CD14-positive monocyte (primary cell): ENCODE measurements at regions not wholly inside any gene's neighbourhood (a gene's known extent, or its start where the extent isn't known, plus 50 kb on each side); places are given as distances from the start of the nearest gene placed in this dataset.
A peak's percentile ranks its signal among the peaks of the same experiment; 100 is the strongest.

Source experiments
- DNase-seq, 3 donors: peaks; one replicate each; pipeline ENCODE4 v3.0.0-alpha.2; 2011 to 2022
- H2AFZ ChIP-seq: 2 replicates; pipeline ENCODE4 v1.6.0; 2012; ENCODE audit warnings: mild to moderate bottlenecking, low read depth, low read length, inconsistent platforms; ENCODE audit not compliant: insufficient read depth, poor library complexity, severe bottlenecking
- H3K27ac ChIP-seq, 2 donors: 1 replicate in 1 of 2; 2 replicates in 1 of 2; pipeline ENCODE4 v1.5.1; 2012 to 2013; ENCODE audit warnings: low read length in 2 of 2, control low read depth in 1 of 2, inconsistent platforms in 1 of 2, low read depth in 1 of 2, mild to moderate bottlenecking in 1 of 2
- H3K27me3 ChIP-seq, 2 donors: one replicate each; pipeline versions ENCODE4 v1.6.0 to v1.6.1; 2011 to 2013; ENCODE audit warnings: low read length in 2 of 2; ENCODE audit not compliant: control insufficient read depth in 2 of 2, insufficient read depth in 2 of 2
- H3K36me3 ChIP-seq, 2 donors: replicated peaks in 1 of 2; 1 replicate in 1 of 2; 2 replicates in 1 of 2; pipeline versions ENCODE4 v1.5.1 to v1.6.1; 2012 to 2013; ENCODE audit warnings: low read length in 2 of 2, control low read depth in 1 of 2, inconsistent platforms in 1 of 2, mild to moderate bottlenecking in 1 of 2; ENCODE audit not compliant: insufficient read depth in 2 of 2, control insufficient read depth in 1 of 2
- H3K4me1 ChIP-seq, 2 donors: 1 replicate in 1 of 2; 2 replicates in 1 of 2; pipeline versions ENCODE4 v1.5.1 to v1.6.1; 2012 to 2013; ENCODE audit warnings: low read length in 2 of 2, control low read depth in 1 of 2, inconsistent platforms in 1 of 2, mild to moderate bottlenecking in 1 of 2, moderate library complexity in 1 of 2; ENCODE audit not compliant: insufficient read depth in 2 of 2, control insufficient read depth in 1 of 2
- H3K4me2 ChIP-seq: replicated peaks from 2 replicates; pipeline ENCODE3; 2012; ENCODE audit warnings: low read length, moderate library complexity, mild to moderate bottlenecking; ENCODE audit not compliant: poor library complexity, severe bottlenecking; ENCODE audit errors: extremely low read depth
- H3K4me3 ChIP-seq, 3 experiments: fragments of 200-600 bp in 1 of 3; sonication (generic) in 1 of 3; replicated peaks in 1 of 3; 1 replicate in 2 of 3; 2 replicates in 1 of 3; pipeline ENCODE4 v1.5.1; 2011 to 2013; ENCODE audit warnings: low read length in 3 of 3, mild to moderate bottlenecking in 3 of 3, control low read depth in 2 of 3, low read depth in 2 of 3, inconsistent platforms in 1 of 3, moderate library complexity in 1 of 3
- H3K79me2 ChIP-seq: 2 replicates; pipeline ENCODE4 v1.6.0; 2012; ENCODE audit warnings: mild to moderate bottlenecking, control low read depth, inconsistent platforms, low read length, moderate library complexity; ENCODE audit not compliant: insufficient read depth
- H3K9ac ChIP-seq: 2 replicates; pipeline ENCODE4 v1.6.0; 2017; ENCODE audit warnings: low read length, mild to moderate bottlenecking; ENCODE audit not compliant: insufficient read depth, poor library complexity, severe bottlenecking
- H3K9me3 ChIP-seq, 2 donors: replicated peaks in 1 of 2; 1 replicate in 1 of 2; 2 replicates in 1 of 2; pipeline versions ENCODE4 v1.5.1 to v1.6.1; 2012 to 2013; ENCODE audit warnings: low read length in 2 of 2, control low read depth in 1 of 2; ENCODE audit not compliant: control insufficient read depth in 1 of 2, insufficient read depth in 1 of 2
- H4K20me1 ChIP-seq: 2 replicates; pipeline ENCODE4 v1.6.0; 2012; ENCODE audit warnings: mild to moderate bottlenecking, low read length, control low read depth, moderate library complexity; ENCODE audit not compliant: insufficient read depth
- H3K27ac Mint-ChIP-seq, 7 donors: one replicate each; pipeline ENCODE4 v1.8.0; 2020; ENCODE audit warnings: mild to moderate bottlenecking in 7 of 7, mixed read lengths in 7 of 7, moderate library complexity in 6 of 7, inconsistent platforms in 2 of 7
- H3K27me3 Mint-ChIP-seq, 3 donors: one replicate each; pipeline ENCODE4 v1.8.0; 2021 to 2022; ENCODE audit warnings: low read depth in 3 of 3, mild to moderate bottlenecking in 3 of 3, mixed read lengths in 3 of 3, moderate library complexity in 3 of 3, inconsistent platforms in 1 of 3
- H3K36me3 Mint-ChIP-seq, 2 donors: one replicate each; pipeline ENCODE4 v1.8.0; 2020; ENCODE audit warnings: mixed read lengths in 2 of 2, inconsistent platforms in 1 of 2, mild to moderate bottlenecking in 1 of 2
- H3K4me1 Mint-ChIP-seq: one replicate; pipeline ENCODE4 v1.8.0; 2020; ENCODE audit warnings: mild to moderate bottlenecking, mixed read lengths
- H3K4me3 Mint-ChIP-seq, 2 donors: one replicate each; pipeline ENCODE4 v1.8.0; 2020; ENCODE audit warnings: mild to moderate bottlenecking in 2 of 2, mixed read lengths in 2 of 2, moderate library complexity in 1 of 2
- H3K9me3 Mint-ChIP-seq, 7 donors: one replicate each; pipeline ENCODE4 v1.8.0; 2020 to 2022; ENCODE audit warnings: mixed read lengths in 7 of 7, mild to moderate bottlenecking in 6 of 7, moderate library complexity in 6 of 7, inconsistent platforms in 2 of 7
- WGBS: methylation state at CpG from one replicate; pipeline ENCODE4 v1.1.5; 2013; ENCODE audit warnings: missing lambda C conversion rate; ENCODE audit not compliant: insufficient coverage; 5-methylcytosine and 5-hydroxymethylcytosine counted together
- intact Hi-C, 2 donors: fragments of 100-400 bp; cut with micrococcal nuclease; formaldehyde crosslinking; loops; one replicate each; pipeline versions ENCODE4 v1.15.0 to v1.15.1; 2023
- TF ChIP-seq, protein P1 (sequence below): fragments of 200-600 bp; IDR thresholded peaks from one replicate; pipeline ENCODE4 v1.8.0; 2022; ENCODE audit warnings: antibody characterized with exemption, mild to moderate bottlenecking

DNA sequence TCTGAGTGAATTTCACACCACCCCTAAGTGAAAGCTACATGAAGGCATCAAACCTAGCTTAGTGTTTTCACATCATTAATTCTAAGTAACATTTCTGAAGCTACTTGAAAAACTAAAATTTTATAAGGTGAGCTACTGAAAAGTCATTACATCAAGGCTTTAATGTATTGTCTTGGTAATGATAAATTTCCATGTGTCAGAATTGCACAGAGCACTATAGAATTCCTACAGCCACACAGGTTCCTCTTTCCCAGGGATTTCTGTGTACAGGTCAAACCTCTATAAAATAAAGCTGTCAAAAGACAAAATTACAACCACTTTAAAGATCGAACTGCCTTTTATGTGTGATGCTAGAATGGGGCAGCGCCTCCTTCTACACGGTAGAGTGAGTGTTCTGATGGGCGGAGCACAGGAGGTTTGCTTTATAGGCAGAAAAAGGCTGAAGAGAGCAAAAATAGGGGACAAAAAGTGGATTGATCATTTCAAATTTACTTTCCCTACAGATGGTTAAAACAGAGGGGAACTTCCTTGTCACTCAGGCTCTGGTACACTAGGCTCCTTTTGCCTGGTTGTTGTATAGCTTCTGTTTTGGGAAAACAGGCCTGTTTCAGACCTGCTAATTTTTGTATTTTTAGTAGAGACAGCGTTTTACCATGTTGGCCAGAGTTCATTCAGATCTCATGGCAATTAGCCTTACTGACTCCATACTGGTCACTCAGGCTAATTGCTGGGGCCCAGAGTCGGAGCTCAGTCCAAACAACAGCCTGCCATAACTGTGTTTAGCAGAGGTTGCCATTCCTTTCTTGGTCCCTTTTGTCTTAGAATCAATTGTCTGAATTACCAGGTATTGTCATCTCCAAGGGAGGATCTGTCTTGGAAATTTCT is 102.5 kb upstream of the BASP1 start:
- Mint-ChIP-seq H3K9me3 (peaks cover 0 to 2% (median 0%) of the 10 kb centered on the region in 7 donors), H3K4me1 (peaks cover 36% of the 10 kb centered on the region), H3K36me3 (no peaks in the 10 kb centered on the region), H3K27me3 (peaks cover 0 to 5% (median 0%) of the 10 kb centered on the region in 3 donors), H3K4me3 (no peak overlapping the region), H3K27ac (no peak overlapping the region)
- no peaks in the 10 kb centered on the region for H3K36me3 ChIP-seq
- TF ChIP-seq, protein P1, sequence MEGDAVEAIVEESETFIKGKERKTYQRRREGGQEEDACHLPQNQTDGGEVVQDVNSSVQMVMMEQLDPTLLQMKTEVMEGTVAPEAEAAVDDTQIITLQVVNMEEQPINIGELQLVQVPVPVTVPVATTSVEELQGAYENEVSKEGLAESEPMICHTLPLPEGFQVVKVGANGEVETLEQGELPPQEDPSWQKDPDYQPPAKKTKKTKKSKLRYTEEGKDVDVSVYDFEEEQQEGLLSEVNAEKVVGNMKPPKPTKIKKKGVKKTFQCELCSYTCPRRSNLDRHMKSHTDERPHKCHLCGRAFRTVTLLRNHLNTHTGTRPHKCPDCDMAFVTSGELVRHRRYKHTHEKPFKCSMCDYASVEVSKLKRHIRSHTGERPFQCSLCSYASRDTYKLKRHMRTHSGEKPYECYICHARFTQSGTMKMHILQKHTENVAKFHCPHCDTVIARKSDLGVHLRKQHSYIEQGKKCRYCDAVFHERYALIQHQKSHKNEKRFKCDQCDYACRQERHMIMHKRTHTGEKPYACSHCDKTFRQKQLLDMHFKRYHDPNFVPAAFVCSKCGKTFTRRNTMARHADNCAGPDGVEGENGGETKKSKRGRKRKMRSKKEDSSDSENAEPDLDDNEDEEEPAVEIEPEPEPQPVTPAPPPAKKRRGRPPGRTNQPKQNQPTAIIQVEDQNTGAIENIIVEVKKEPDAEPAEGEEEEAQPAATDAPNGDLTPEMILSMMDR: no peak
- H3K27ac ChIP-seq: no peak overlapping the region
- no peaks in the 10 kb centered on the region for H3K9me3 ChIP-seq
- no peaks in the 10 kb centered on the region for H4K20me1 ChIP-seq
- 90% methylated on average over 1 of the region's 6 CpGs for WGBS
- no peak overlapping the region for H2AFZ ChIP-seq
- intact Hi-C loops: loop anchor here in 1 of 2 donors (10.0 kb wide), 1 partner anchor 490 kb away; no protein-coding TSS in a partner anchor
- H3K4me2 ChIP-seq: no peak overlapping the region
- no peaks in the 10 kb centered on the region for H3K27me3 ChIP-seq
- H3K79me2 ChIP-seq: no peaks in the 10 kb centered on the region
- no peak overlapping the region for H3K4me3 ChIP-seq
- no peak overlapping the region for H3K9ac ChIP-seq
- DNase-seq: no peak
- peaks cover 29 to 35% of the 10 kb centered on the region in 2 donors for H3K4me1 ChIP-seq

DNA sequence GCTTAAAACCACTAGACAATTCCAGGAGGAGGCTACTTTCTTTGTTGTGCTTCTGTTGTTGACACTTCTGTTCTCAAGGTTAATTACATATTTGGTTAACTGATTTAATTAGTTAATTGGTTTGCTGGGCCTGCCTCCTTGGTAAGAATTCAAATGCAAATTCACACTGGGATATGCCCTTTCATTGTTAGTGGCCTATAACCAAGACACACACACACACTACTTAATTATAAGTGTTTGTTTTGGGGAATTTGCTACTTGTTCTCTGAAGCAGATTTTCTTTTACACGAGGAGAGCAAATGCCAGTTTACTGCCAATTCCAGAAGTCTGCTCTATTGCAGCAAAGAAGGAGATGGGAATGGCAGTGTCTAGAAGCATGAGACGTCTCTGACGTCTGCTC is 101.6 kb upstream of the BASP1 start:
- H2AFZ ChIP-seq: no peak overlapping the region
- peaks cover 30 to 35% of the 10 kb centered on the region in 2 donors for H3K4me1 ChIP-seq
- no peaks in the 10 kb centered on the region for H4K20me1 ChIP-seq
- 100% methylated on average over 3 of the region's 3 CpGs for WGBS
- Mint-ChIP-seq H3K4me3 (no peak overlapping the region), H3K4me1 (peaks cover 38% of the 10 kb centered on the region), H3K36me3 (no peaks in the 10 kb centered on the region), H3K9me3 (peaks cover 0 to 2% (median 0%) of the 10 kb centered on the region in 7 donors), H3K27me3 (peaks cover 0 to 5% (median 0%) of the 10 kb centered on the region in 3 donors), H3K27ac (peak overlapping the region in 1 of 7 donors; percentile 40)
- H3K4me3 ChIP-seq: no peak overlapping the region
- no peaks in the 10 kb centered on the region for H3K79me2 ChIP-seq
- TF ChIP-seq, protein P1: no peak
- no peak for DNase-seq
- intact Hi-C loops: loop anchor here in 1 of 2 donors (10.0 kb wide), 1 partner anchor 491 kb away; no protein-coding TSS in a partner anchor
- no peaks in the 10 kb centered on the region for H3K36me3 ChIP-seq
- no peak overlapping the region for H3K27ac ChIP-seq
- no peaks in the 10 kb centered on the region for H3K9me3 ChIP-seq
- no peak overlapping the region for H3K4me2 ChIP-seq
- no peaks in the 10 kb centered on the region for H3K27me3 ChIP-seq
- no peak overlapping the region for H3K9ac ChIP-seq
